AG04449 (cell line): ENCODE measurements at regions not wholly inside any gene's neighbourhood (a gene's known extent, or its start where the extent isn't known, plus 50 kb on each side); places are given as distances from the start of the nearest gene placed in this dataset.
A peak's percentile ranks its signal among the peaks of the same experiment; 100 is the strongest.

ENCODE experiments used
- CTCF ChIA-PET: fragments of 350-600 bp; formaldehyde crosslinking; extraction: SDS; loops from one replicate; lab custom pipeline; 2021; ENCODE audit warnings: antibody characterized with exemption; lab: Yijun Ruan, JAX
- POLR2A ChIA-PET: fragments of 400-600, 350-600 bp; formaldehyde crosslinking; extraction: SDS; loops from one replicate; lab custom pipeline; 2020; ENCODE audit warnings: antibody characterized with exemption, inconsistent platforms; lab: Yijun Ruan, JAX
- DNase-seq: peaks from one replicate; pipeline ENCODE4 v3.0.0-alpha.2; 2010; ENCODE audit warnings: low read depth, low spot score
- H3K4me3 ChIP-seq: 2 replicates; pipeline ENCODE4 v1.5.1; 2011; ENCODE audit warnings: low read depth, mild to moderate bottlenecking, control low read depth, low read length
- CTCF ChIP-seq: IDR thresholded peaks from one replicate; pipeline ENCODE4 v1.5.1; 2011; ENCODE audit warnings: mild to moderate bottlenecking, moderate library complexity, low read length, control low read depth, inconsistent platforms; ENCODE audit not compliant: insufficient read depth; ENCODE audit errors: missing control alignments

GRCh38 chr12:17975239-17975638 is 114.8 kb downstream of the RERGL start:
- CTCF ChIA-PET: no interaction called here

GRCh38 chr12:17971850-17972249 is 118.1 kb downstream of the RERGL start:
- ChIA-PET POLR2A (interaction anchor here (0.6 kb wide), 1 partner anchor 451 kb away, joined by 3 read pairs; no protein-coding TSS in a partner anchor), CTCF (no interaction called here)
- no peak overlapping the region for H3K4me3 ChIP-seq
- TF ChIP-seq CTCF: no peak
- DNase-seq: no peak

More at GRCh38 chr12:17975239-17975638, 114.8 kb downstream of the RERGL start:
- H3K4me3 ChIP-seq: no peak overlapping the region
- no peak for DNase-seq
- no peak for TF ChIP-seq CTCF
- POLR2A ChIA-PET: no interaction called here

- CTCF ChIA-PET: interaction anchor here (0.7 to 1.0 kb wide), 2 partner anchors 36 to 38 kb away, joined by 4 read pairs; no protein-coding TSS in a partner anchor
- no peak for DNase-seq
- H3K4me3 ChIP-seq: no peak overlapping the region
- POLR2A ChIA-PET: no interaction called here
- TF ChIP-seq CTCF: no peak
Measured at GRCh38 chr12:17954788-17955187, 135.2 kb downstream of the RERGL start.

GRCh38 chr12:17950898-17951297 is 139.1 kb downstream of the RERGL start:
- no peak for TF ChIP-seq CTCF
- DNase-seq: no peak
- CTCF ChIA-PET: no interaction called here
- H3K4me3 ChIP-seq: no peak overlapping the region
- POLR2A ChIA-PET: no interaction called here

- no peak for TF ChIP-seq CTCF
- no peak for DNase-seq
- no peak overlapping the region for H3K4me3 ChIP-seq
- CTCF ChIA-PET: no interaction called here
- POLR2A ChIA-PET: no interaction called here
Measured at GRCh38 chr12:17949558-17950141, 140.3 kb downstream of the RERGL start.

GRCh38 chr12:17928708-17929366 is 161.2 kb downstream of the RERGL start:
- DNase-seq: peak; percentile 23
- TF ChIP-seq CTCF: peak; percentile 8
- no peak overlapping the region for H3K4me3 ChIP-seq
- POLR2A ChIA-PET: no interaction called here
- CTCF ChIA-PET: interaction anchor here (1.2 kb wide), 1 partner anchor 18 kb away, joined by 4 read pairs; no protein-coding TSS in a partner anchor
